OCI-LY3 (cell line): ENCODE measurements at regions not wholly inside any gene's neighbourhood (a gene's known extent, or its start where the extent isn't known, plus 50 kb on each side); places are given as distances from the start of the nearest gene placed in this dataset.

ENCODE experiments used
- H2AFZ ChIP-seq: fragments of 200-600, 300-600 bp; shearing (Covaris generic); 2 replicates; pipeline ENCODE4 v1.6.0; 2014; ENCODE audit warnings: antibody characterized with exemption, low read depth, low read length
- H3K27ac ChIP-seq: fragments of 200-600, 300-600 bp; sonication (generic); 2 replicates; pipeline ENCODE4 v1.5.1; 2014; ENCODE audit warnings: mild to moderate bottlenecking, low read length, moderate library complexity, mixed read lengths
- H3K27me3 ChIP-seq: fragments of 200-600, 300-600 bp; sonication (generic); 2 replicates; pipeline ENCODE4 v1.6.1; 2014; ENCODE audit warnings: low read depth, low read length, mixed read lengths
- H3K36me3 ChIP-seq: fragments of 200-600, 300-600 bp; sonication (generic); replicated peaks from 2 replicates; pipeline ENCODE3; 2014; ENCODE audit warnings: low read depth, low read length, mixed read lengths
- H3K4me1 ChIP-seq: fragments of 300-600, 200-600 bp; sonication (generic); 2 replicates; pipeline ENCODE4 v1.6.1; 2014; ENCODE audit warnings: low read length, mixed read lengths
- H3K4me2 ChIP-seq: fragments of 200-600, 300-600 bp; sonication (generic); 2 replicates; pipeline ENCODE4 v1.6.1; 2014; ENCODE audit warnings: low read length, mixed read lengths
- H3K4me3 ChIP-seq: fragments of 300-600, 200-600 bp; sonication (generic); 2 replicates; pipeline ENCODE4 v1.5.1; 2014; ENCODE audit warnings: antibody characterized with exemption, mild to moderate bottlenecking, low read length, moderate library complexity
- H3K79me2 ChIP-seq: fragments of 300-600, 200-600 bp; shearing (Covaris generic); 2 replicates; pipeline ENCODE4 v1.6.1; 2014; ENCODE audit warnings: mild to moderate bottlenecking, low read length, mixed read lengths
- H3K9ac ChIP-seq: fragments of 300-600, 200-600 bp; shearing (Covaris generic); 2 replicates; pipeline ENCODE4 v1.6.0; 2014; ENCODE audit warnings: mild to moderate bottlenecking, low read length, moderate library complexity
- H3K9me3 ChIP-seq: fragments of 200-600, 300-600 bp; shearing (Covaris generic); 2 replicates; pipeline ENCODE4 v1.6.1; 2014; ENCODE audit warnings: low read length, mixed read lengths; ENCODE audit not compliant: insufficient read depth
- H4K20me1 ChIP-seq: fragments of 200-600, 300-600 bp; sonication (generic); 2 replicates; pipeline ENCODE4 v1.6.1; 2016; ENCODE audit warnings: low read length, mixed read lengths; ENCODE audit not compliant: insufficient read depth
- EZH2phosphoT487 ChIP-seq: fragments of 200-600 bp; shearing (Covaris generic); IDR thresholded peaks from 2 replicates; pipeline ENCODE4 v1.6.1; 2018; ENCODE audit warnings: antibody characterized with exemption, mixed run types, low read depth
- TF ChIP-seq, protein P1 (sequence below): fragments of 200-600, 300-600 bp; sonication (generic); IDR thresholded peaks from 2 replicates; pipeline ENCODE4 v1.5.1; 2014; ENCODE audit warnings: antibody characterized with exemption, low read length, low read depth

DNA sequence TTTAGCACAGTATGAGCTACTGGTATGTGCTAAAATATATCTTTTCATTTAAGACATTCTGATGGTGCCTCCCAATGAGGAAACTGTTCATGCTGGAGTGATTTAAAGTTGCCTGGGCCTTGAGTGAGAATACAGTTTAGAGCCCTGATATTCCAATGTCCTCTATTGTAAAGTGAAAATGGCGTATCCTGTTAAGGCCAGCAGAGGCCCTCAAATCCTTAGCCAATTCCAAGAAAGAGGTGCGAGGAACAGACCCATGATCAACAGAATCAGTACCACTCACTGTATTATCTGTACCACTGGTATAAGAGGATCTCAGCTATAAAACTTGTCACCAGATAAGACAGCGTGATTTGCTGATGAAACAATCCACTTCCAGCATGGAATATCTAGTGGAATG lies 273.1 kb upstream of the SLITRK5 start:
- Histone ChIP-seq H3K4me1 (no peaks in the 10 kb centered on the region), H3K9me3 (no peaks in the 10 kb centered on the region), H3K27me3 (no peaks in the 10 kb centered on the region), H3K9ac (no peak overlapping the region), H3K4me2 (no peak overlapping the region), H3K36me3 (no peaks in the 10 kb centered on the region), H4K20me1 (no peaks in the 10 kb centered on the region), H3K4me3 (no peak overlapping the region), H3K79me2 (no peaks in the 10 kb centered on the region), H2AFZ (no peak overlapping the region), H3K27ac (no peak overlapping the region)
- TF ChIP-seq, protein P1, sequence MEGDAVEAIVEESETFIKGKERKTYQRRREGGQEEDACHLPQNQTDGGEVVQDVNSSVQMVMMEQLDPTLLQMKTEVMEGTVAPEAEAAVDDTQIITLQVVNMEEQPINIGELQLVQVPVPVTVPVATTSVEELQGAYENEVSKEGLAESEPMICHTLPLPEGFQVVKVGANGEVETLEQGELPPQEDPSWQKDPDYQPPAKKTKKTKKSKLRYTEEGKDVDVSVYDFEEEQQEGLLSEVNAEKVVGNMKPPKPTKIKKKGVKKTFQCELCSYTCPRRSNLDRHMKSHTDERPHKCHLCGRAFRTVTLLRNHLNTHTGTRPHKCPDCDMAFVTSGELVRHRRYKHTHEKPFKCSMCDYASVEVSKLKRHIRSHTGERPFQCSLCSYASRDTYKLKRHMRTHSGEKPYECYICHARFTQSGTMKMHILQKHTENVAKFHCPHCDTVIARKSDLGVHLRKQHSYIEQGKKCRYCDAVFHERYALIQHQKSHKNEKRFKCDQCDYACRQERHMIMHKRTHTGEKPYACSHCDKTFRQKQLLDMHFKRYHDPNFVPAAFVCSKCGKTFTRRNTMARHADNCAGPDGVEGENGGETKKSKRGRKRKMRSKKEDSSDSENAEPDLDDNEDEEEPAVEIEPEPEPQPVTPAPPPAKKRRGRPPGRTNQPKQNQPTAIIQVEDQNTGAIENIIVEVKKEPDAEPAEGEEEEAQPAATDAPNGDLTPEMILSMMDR, result no peak
- no peak for TF ChIP-seq EZH2phosphoT487

DNA sequence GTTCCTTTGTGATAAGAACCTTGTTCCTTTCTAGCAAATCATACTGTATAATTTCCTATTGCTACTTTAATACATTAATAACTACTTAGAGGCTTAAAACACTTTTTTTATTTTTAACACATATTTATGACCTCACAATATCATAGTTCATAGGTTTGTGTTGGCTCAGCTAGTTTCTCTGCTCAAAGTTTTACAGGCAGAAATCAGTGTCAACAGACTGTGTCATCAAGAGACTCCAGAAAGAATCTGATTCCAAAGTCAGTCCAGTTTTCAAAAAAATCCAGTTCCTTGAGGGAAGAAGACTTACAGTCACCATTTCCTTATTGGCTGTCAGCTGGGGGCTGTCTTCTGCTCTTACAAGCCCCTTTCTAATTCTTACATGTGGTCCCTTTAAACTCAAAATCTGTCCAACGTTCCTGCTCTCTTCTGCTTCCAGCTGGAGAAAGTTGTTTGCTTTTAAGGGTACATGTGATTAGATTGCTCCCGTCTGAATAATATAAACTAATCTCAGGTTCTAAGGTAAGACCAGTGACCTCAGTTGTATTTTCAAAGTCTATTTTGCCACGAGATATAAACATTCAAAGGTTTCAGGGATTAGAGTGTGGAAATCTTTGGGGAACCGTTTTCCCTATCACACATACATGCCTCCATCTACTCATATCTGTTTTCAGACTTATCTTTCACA lies 267.3 kb upstream of the SLITRK5 start:
- Histone ChIP-seq H4K20me1 (no peaks in the 10 kb centered on the region), H3K4me3 (no peak overlapping the region), H3K9ac (no peak overlapping the region), H2AFZ (no peak overlapping the region), H3K4me2 (no peak overlapping the region), H3K27ac (no peak overlapping the region), H3K27me3 (no peaks in the 10 kb centered on the region), H3K36me3 (no peaks in the 10 kb centered on the region), H3K9me3 (no peaks in the 10 kb centered on the region), H3K4me1 (peaks cover 8% of the 10 kb centered on the region), H3K79me2 (no peaks in the 10 kb centered on the region)
- TF ChIP-seq EZH2phosphoT487, result no peak
- TF ChIP-seq, protein P1, result no peak

DNA sequence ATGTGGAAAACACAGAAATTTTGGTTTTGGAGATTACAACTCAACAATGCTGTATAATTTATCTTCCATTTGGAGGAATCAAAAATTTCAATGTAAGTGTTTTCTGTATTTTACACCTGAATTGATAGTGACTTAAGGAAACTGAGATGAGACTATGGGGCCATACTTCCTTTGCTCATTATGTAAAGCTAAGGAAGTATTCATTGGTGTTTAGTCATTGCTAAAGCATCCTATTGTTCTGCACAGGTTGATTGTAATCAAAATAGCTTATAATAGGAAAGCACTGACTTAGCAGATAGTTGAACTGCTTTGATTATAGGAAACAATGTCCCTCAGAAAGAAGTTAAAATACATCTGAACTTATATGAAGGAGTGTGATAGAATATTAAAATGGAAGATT lies 244.4 kb upstream of the SLITRK5 start:
- Histone ChIP-seq H3K4me3 (no peak overlapping the region), H3K4me1 (peaks cover 14% of the 10 kb centered on the region), H3K4me2 (no peak overlapping the region), H3K27ac (no peak overlapping the region), H4K20me1 (no peaks in the 10 kb centered on the region), H3K9ac (no peak overlapping the region), H3K9me3 (no peaks in the 10 kb centered on the region), H2AFZ (no peak overlapping the region), H3K79me2 (no peaks in the 10 kb centered on the region), H3K27me3 (no peaks in the 10 kb centered on the region), H3K36me3 (no peaks in the 10 kb centered on the region)
- TF ChIP-seq EZH2phosphoT487, result no peak
- TF ChIP-seq, protein P1, result no peak

DNA sequence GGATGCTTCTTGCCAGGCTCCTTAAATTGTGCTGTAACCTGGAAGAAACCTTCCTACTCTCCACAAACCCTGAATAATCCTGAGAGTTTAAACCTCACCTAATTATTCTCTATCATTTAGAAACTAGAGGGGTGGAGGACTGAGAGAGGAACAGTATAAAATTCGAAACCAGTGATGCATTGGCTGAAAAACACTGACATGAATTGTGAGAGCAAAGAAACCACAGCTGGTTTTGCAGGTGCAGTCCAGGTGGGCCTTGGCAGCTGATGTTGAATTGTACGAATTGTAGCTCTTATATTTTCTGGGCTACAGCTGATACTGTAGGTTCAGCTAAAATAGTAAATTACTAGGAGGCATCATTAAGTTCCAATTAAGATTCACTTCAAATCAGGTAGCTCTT lies 227.0 kb upstream of the SLITRK5 start:
- no peak overlapping the region for H3K4me3 ChIP-seq
- H3K27ac ChIP-seq, result no peak overlapping the region
- no peak overlapping the region for H2AFZ ChIP-seq
- H3K79me2 ChIP-seq, result no peaks in the 10 kb centered on the region
- H3K27me3 ChIP-seq, result no peaks in the 10 kb centered on the region
- no peaks in the 10 kb centered on the region for H3K36me3 ChIP-seq
- H4K20me1 ChIP-seq, result no peaks in the 10 kb centered on the region
- no peak for TF ChIP-seq EZH2phosphoT487
- TF ChIP-seq, protein P1, result no peak
- peak overlapping the region; percentile 26 for H3K4me2 ChIP-seq
- no peaks in the 10 kb centered on the region for H3K9me3 ChIP-seq
- H3K9ac ChIP-seq, result no peak overlapping the region
- peaks cover 19% of the 10 kb centered on the region for H3K4me1 ChIP-seq
